ENCODE measurements at regions not wholly inside any gene's neighbourhood (a gene's known extent, or its start where the extent isn't known, plus 50 kb on each side); places are given as distances from the start of the nearest gene placed in this dataset.
"Not testable (repeated sequence)": the region's sequence is repeated elsewhere in the genome, so short reads cannot be mapped to it uniquely, and the experiment has no call there.

DNA sequence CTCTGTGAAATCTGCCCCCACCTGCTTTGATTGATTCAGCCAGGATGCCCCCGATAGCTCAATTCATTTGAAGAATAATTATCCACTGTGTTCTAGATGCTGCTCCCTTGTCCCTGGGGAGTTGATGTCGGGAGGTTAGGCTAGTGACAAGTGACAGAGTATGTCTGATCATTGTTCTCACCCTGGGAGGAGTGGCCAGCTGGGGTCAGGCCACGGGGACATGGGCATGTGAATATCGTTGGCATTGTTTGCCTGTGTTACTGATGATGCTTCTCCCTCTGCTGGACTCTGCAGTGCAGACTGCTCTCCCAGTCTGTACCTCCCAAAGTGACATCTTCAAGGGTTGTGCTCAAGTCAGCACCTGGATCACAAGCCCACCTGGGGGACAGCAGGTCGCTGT is 89.9 kb upstream of the C16orf82 start:
- no peak for DNase-seq (ENCODE audit: low read depth in 2 of 2)

DNA sequence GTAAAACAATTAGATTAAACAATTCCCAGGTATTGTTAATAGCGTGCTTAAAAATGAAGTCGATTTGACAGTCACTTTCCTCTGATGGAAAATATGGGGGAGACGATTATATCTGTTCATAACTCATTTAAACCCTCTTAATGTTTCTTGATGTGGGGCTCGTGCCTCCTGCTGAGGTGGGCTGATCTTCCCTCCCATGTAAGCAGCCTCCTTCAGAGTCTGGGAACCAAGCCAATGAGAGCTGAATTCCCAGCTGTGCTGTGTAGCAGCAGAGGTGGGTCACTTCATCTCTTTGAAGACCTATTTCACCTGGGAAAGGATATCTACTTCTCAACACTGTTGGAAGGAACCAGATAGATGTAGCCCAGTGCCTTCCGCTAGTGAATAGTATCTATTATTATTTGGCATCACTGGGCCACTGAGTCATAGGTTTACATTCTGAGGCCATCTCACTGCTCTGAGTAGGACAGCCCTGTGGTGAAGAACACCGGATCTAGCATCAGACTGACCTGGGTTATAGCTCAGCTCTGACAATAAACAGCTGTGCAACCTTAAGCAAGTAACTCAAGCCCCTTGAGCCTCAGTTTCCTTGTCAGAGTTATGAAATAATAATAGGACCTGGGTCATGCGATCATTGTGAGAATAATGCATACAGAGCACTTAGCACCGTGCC is 85.3 kb upstream of the C16orf82 start:
- DNase-seq (ENCODE audit: low read depth in 2 of 2), result no peak

DNA sequence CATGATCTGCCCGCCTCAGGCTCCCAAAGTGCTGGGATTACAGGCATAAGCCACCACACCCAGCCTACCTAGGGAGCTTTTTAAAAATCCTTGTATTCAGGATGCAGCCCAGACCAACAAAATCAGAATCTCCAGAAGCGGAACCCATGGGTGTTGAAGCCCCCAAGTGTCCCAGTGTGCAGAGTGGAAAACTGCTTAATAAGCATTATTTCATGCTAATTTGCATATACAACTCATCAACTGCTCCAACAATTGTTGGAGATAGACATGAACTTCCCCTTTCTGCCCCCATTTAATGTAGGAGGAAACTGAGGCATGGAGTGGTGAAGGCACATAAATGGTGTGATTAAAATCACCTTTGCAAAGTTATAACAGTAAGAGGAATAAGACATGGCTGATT is 84.3 kb upstream of the C16orf82 start:
- DNase-seq (ENCODE audit: low read depth in 2 of 2), result no peak

DNA sequence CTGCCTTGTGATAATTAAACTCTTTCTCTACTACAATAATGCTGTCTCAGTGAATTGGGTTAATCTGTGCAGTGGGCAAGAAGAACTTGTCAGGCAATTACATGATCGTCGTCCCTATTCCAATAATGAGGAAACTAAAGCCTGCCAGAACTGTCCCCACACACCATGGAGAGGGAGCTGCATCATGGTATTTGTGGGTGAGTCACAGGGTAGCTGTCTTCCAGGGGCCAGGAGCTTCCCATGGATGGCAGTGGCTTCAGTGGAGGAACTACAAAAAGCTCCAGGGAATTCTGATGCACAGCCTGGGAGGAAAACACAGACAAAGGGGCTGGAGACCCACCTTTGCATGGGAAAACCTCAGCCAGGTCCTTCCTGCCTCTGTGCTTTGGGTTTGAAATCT is 83.3 kb upstream of the C16orf82 start:
- DNase-seq (ENCODE audit: low read depth in 2 of 2), result no peak

DNA sequence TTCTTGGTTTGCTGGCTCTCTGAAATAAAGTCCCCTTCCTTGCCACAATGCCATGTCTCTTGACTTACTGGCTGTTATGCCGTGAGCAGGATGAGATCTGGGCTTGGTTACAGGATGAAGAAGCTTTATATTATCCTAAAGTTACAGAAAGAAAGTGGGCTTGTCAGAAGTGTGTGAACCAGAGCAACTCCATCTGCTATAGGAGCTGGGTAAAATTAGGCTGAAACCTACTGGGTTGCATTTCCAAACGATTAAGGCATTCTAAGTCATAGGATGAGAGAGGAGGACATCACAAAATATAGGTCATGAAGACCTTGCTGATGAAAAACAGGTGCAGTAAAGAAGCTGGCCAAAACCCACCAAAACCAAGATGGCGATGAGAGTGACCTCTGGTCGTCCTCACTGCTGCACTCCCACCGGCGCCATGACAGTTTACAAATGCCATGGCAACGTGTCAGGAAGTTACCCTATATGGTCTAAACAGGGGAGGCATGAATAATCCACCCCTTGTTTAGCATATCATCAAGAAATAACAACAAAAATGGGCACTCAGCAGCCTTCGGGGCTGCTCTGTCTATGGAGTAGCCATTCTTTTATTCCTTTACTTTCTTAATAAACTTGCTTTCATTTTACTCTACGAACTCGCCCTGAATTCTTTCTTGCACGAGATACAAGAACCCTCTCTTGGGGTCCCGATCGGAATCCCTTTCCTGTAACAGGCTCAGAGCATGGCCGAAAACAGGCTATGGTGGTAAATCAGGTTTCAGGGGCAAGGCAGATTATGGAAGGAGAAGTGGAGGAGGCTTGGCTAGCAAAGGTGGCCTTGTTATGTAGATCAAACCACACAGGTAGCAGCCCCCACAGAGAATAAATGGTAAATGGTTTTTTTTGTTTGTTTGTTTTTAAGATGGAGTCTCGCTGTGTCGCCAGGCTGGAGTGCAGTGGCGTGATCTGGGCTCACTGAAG is 81.3 kb upstream of the C16orf82 start:
- no peak for DNase-seq (ENCODE audit: low read depth in 2 of 2)

DNA sequence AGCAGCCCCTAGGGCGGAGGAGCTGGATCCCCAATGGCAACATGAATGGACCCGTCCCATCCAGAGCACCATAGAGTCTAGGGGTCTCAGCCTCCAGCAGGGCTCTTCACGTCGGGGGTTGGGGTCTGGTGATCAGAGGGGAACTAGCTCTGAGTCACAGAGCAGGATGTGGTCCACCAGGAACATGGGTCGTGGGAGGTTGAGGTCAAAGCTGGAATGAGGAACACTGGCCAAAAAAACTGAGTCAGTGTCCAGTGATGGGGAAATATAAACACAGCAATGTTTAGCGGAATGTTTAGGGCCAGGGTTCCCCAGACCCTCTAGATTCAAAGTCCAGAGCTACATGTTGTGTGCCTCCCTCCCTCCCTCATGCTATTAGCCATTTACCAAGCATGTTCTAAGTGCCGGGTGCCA is 79.1 kb upstream of the C16orf82 start:
- DNase-seq (ENCODE audit: low read depth in 2 of 2), result no peak

DNA sequence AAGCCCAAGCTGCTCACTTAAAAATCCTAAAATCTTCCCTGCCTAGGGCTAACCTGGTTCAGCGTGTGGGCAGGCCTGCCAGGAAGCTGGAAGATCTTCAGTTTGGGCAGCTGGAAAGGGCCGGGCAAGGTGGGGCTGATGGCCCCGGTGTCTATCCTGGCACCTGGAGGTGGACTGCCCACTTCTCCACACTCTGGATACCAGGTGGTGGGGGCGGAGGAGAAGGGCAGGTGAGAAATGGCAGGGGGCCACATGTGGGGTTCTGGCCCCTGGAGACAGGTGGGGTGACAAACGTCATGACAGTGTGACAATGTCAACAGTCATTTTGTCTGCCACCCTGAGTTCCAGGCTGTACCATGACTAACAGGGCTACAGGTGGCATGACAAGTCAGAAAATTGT is 78.5 kb upstream of the C16orf82 start:
- no peak for DNase-seq (ENCODE audit: low read depth in 2 of 2)

DNA sequence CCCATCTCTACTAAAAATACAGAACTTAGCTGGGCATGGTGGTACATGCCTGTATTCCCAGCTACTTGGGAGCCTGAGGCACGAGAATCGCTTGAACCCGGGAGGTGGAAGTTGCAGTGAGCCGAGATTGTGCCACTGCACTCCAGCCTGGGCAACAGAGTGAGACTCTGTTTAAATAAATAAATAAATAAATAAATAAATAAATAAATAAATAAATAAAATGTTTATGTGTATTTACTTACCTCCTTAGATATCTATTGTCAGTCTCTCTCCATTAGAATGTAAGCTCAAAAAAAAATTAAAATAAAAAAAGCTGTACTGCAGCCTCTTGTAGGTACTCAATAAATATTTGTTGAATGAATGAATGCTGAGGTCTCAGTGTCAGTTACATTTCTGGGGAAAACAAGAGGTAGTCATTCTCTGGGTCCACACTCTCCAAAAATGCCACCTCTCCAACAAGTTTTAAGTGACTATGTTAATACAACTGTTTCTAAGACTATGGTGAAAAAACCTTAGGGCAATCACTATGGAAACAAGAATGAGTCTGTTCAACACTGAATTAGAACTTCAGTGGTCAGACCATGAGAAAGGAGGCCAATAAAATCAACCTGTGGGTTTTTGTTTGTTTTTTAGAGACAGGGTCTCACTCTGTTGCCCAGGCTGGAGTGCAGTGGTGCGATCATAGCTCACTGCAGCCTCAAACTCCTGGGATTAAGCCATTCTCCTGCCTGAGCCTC is 76.2 kb upstream of the C16orf82 start:
- not testable (repeated sequence) for DNase-seq (ENCODE audit: low read depth in 2 of 2)

DNA sequence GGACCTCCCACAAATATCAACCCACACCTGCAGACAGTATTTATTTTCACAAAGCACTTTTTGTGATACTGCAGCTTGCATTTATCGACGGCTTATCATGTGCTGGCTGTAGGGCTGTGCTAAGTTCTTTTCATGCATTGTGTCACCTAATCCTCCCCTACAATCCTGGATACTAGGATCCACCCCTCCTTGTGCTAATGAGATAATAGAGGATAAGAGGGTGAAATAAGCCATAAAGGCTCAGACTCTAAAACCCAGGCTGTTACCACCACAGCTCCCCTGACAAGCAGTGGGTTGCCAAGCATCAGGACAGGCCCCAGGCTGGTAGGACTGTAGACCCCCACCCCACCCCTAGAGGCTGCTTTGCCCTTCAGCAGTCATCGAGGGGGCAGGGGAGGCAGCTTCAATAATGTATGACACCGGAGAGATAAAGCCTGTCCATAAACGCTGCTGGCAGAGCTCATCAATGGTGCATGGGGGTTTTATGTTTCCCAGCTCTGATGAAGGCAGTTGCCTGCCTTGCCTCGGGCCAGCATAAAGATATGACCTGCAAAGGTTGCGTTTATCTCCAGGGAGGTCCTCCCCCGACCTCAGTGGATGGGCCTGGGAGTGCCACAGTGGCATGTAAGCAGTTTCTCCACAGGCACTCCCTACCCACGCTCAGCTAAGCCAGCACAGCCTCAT is 73.9 kb upstream of the C16orf82 start:
- DNase-seq (ENCODE audit: low read depth in 2 of 2), result no peak

DNA sequence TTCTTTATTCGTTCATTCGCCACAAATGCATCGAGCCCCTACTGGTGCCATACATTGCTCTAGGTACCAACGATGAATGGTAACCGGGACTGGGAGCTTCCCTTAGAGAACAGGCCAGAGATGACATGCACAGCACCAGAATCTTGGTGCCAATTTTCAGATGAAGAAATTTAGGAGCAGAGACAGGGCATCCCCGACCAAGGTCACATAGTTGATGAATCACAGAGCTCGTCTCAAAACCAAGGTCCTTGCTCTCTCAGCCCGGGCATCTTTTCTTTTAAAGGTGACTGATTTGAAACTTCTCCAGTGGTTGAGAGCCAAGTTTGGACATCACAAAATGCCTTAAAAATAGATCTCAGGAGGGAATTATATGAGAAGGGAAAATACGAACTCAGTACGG is 73.2 kb upstream of the C16orf82 start:
- no peak for DNase-seq (ENCODE audit: low read depth in 2 of 2)

DNA sequence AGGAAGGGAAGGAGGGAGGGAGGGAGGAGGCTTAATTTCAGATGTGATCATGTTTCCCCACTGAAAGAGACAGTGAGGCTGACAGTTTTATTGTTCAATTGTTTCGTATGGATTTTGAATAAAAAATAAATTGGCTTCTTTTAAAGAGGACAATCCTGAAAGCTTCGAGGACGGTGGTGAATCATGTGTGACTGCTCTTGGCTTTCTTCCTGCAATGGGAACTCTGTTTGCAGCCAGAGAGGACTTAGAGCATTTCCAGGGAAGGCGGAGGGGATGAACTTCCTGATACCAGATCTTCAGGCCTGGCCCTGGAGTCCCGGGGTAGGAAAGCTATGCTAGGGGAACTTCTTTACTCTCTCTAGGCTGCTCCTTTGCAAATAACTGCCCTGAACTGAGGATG is 72.8 kb upstream of the C16orf82 start:
- DNase-seq (ENCODE audit: low read depth in 2 of 2), result no peak

DNA sequence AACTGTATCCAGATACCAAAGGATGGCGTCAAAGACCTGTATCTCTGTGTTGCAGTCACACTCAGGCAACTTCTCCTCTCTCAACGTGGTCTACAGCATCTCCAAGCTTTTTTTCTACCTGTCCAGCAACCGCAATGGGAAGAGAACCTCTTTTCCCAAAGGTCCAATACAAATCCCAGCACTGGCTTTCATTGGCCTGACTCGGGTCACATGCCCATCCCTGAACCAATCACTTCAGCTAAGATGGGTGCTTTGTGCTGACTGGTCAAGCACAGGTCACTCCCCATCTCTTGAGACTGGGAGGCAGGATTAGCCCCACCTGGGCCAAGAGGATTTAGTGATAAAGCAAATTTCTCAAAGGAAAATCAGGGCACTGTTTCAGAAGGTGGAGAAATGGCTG is 71.2 kb upstream of the C16orf82 start:
- DNase-seq (ENCODE audit: low read depth in 2 of 2), result no peak

DNA sequence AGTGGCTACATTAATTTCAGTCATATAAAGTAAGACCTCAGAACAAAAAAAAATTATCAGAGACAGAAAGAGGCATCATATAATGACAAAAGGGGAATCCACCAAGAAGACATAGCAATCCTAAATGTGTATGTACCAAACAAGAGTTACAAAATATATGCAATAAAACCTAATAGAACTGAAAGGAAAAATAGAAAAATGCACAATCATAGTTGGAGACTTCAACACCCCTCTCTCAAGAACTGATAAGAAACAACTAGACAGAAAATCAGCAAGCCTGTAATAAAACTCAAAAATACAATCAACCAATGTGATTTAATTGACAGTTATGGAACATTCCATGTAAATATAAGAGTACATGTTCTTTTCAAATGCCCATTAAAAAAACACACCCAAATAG is 61.3 kb upstream of the C16orf82 start:
- DNase-seq (ENCODE audit: low read depth in 2 of 2), result no peak

Measured in stimulated activated CD4-positive, alpha-beta T cell treated with anti-CD3 and anti-CD28 coated beads, Interleukin-4, amount 100 ng/mL, for 48 hours (primary cell).